GM23248 (cell line): ENCODE measurements at regions not wholly inside any gene's neighbourhood (a gene's known extent, or its start where the extent isn't known, plus 50 kb on each side); places are given as distances from the start of the nearest gene placed in this dataset.

Source experiments
- DNase-seq: peaks from one replicate; pipeline ENCODE4 v3.0.0-alpha.2; 2015
- H2AFZ ChIP-seq: fragments of 200-600 bp; sonication (generic); 2 replicates; pipeline ENCODE4 v1.6.1; 2016; ENCODE audit warnings: antibody characterized with exemption
- H3F3A ChIP-seq: fragments of 200-600 bp; sonication (generic); 2 replicates; pipeline ENCODE4 v1.6.1; 2016; ENCODE audit warnings: mild to moderate bottlenecking, antibody characterized with exemption, mixed run types; ENCODE audit not compliant: insufficient read depth
- H3K27ac ChIP-seq: fragments of 200-600 bp; sonication (generic); 2 replicates; pipeline ENCODE4 v1.5.1; 2016; ENCODE audit warnings: mild to moderate bottlenecking
- H3K27me3 ChIP-seq: fragments of 200-600 bp; sonication (generic); replicated peaks from 2 replicates; pipeline ENCODE4 v1.6.1; 2016; ENCODE audit warnings: mild to moderate bottlenecking; ENCODE audit not compliant: insufficient read depth
- H3K36me3 ChIP-seq: fragments of 200-600 bp; sonication (generic); 2 replicates; pipeline ENCODE4 v1.6.1; 2016; ENCODE audit warnings: low read depth, mild to moderate bottlenecking
- H3K4me1 ChIP-seq: fragments of 200-600 bp; sonication (generic); 2 replicates; pipeline ENCODE4 v1.6.1; 2016; ENCODE audit warnings: mild to moderate bottlenecking; ENCODE audit not compliant: insufficient read depth
- H3K4me2 ChIP-seq: fragments of 200-600 bp; sonication (generic); one replicate; pipeline ENCODE4 v1.6.1; 2016; ENCODE audit warnings: mild to moderate bottlenecking; ENCODE audit not compliant: unreplicated experiment
- H3K4me3 ChIP-seq: fragments of 200-600 bp; sonication (generic); 2 replicates; pipeline ENCODE4 v1.5.1; 2016; ENCODE audit warnings: mild to moderate bottlenecking
- H3K79me2 ChIP-seq: fragments of 200-600 bp; sonication (generic); 2 replicates; pipeline ENCODE4 v1.6.1; 2016; ENCODE audit warnings: mild to moderate bottlenecking; ENCODE audit not compliant: insufficient read depth
- H3K9ac ChIP-seq: fragments of 200-600 bp; sonication (generic); 2 replicates; pipeline ENCODE4 v1.6.1; 2016; ENCODE audit warnings: mild to moderate bottlenecking
- H3K9me2 ChIP-seq: fragments of 200-600 bp; sonication (generic); 2 replicates; pipeline ENCODE4 v1.6.1; 2016; ENCODE audit warnings: mixed run types, mild to moderate bottlenecking, moderate library complexity; ENCODE audit not compliant: insufficient read depth
- H3K9me3 ChIP-seq: fragments of 200-600 bp; sonication (generic); one replicate; pipeline ENCODE4 v1.6.1; 2017; ENCODE audit warnings: low read depth
- H4K20me1 ChIP-seq: fragments of 200-600 bp; sonication (generic); 2 replicates; pipeline ENCODE4 v1.6.0; 2016; ENCODE audit not compliant: insufficient read depth
- EZH2 ChIP-seq: fragments of 200-600 bp; sonication (generic); IDR thresholded peaks from 2 replicates; pipeline ENCODE4 v1.6.1; 2018; ENCODE audit warnings: antibody characterized with exemption, mild to moderate bottlenecking; ENCODE audit not compliant: insufficient read depth, poor library complexity, severe bottlenecking
- EZH2phosphoT487 ChIP-seq: fragments of 200-600 bp; sonication (generic); IDR thresholded peaks from 2 replicates; pipeline ENCODE4 v1.6.1; 2018; ENCODE audit warnings: antibody characterized with exemption, moderate library complexity, mild to moderate bottlenecking, low read depth; ENCODE audit not compliant: insufficient read depth
- WGBS, 2 experiments: methylation state at CpG; one replicate each; pipeline ENCODE4 v1.1.6; 2015 to 2017; ENCODE audit warnings: low lambda C conversion rate in 2 of 2, low coverage in 1 of 2; ENCODE audit errors: missing lambda C conversion rate in 2 of 2; 5-methylcytosine and 5-hydroxymethylcytosine counted together
- in situ Hi-C: fragments of 300-500 bp; cut with MboI; formaldehyde crosslinking; loops from 2 replicates; pipeline ENCODE4 v1.15.0; 2020

- Histone ChIP-seq H3K9me2 (no peaks in the 10 kb centered on the region), H2AFZ (no peak overlapping the region), H3K9ac (no peak overlapping the region), H3K4me1 (no peaks in the 10 kb centered on the region), H3K4me2 (no peak overlapping the region), H3K4me3 (no peak overlapping the region), H3K27ac (no peak overlapping the region), H3K27me3 (no peaks in the 10 kb centered on the region), H3K36me3 (no peaks in the 10 kb centered on the region), H4K20me1 (no peaks in the 10 kb centered on the region), H3K9me3 (no peaks in the 10 kb centered on the region), H3F3A (no peaks in the 10 kb centered on the region), H3K79me2 (no peaks in the 10 kb centered on the region)
- WGBS, 2 experiments, result 72 to 75% methylated on average over 2 of the region's 2 CpGs
- no peak for DNase-seq
- in situ Hi-C loops, result loop anchor here (25.0 kb wide), 1 partner anchor 721 kb away; no protein-coding TSS in a partner anchor
- TF ChIP-seq EZH2 (no peak), EZH2phosphoT487 (no peak)
Observed at GRCh38 chr3:99041747-99042146, 140.3 kb upstream of the DCBLD2 start.

GRCh38 chr3:99031778-99032177 is 130.3 kb upstream of the DCBLD2 start:
- H3K4me2 ChIP-seq, result no peak overlapping the region
- H3K4me3 ChIP-seq, result no peak overlapping the region
- no peak overlapping the region for H2AFZ ChIP-seq
- H3K9me2 ChIP-seq, result no peaks in the 10 kb centered on the region
- 53 to 59% methylated on average over 4 of the region's 4 CpGs for WGBS, 2 experiments
- no peaks in the 10 kb centered on the region for H3K4me1 ChIP-seq
- H4K20me1 ChIP-seq, result no peaks in the 10 kb centered on the region
- in situ Hi-C loops, result loop anchor here (25.0 kb wide), 1 partner anchor 731 kb away; no protein-coding TSS in a partner anchor
- no peak for DNase-seq
- H3K27ac ChIP-seq, result no peak overlapping the region
- no peaks in the 10 kb centered on the region for H3K79me2 ChIP-seq
- TF ChIP-seq EZH2phosphoT487 (no peak), EZH2 (no peak)
- peaks cover 4% of the 10 kb centered on the region; the same call in 1 of the 2 replicates for H3K36me3 ChIP-seq
- no peak overlapping the region for H3K9ac ChIP-seq
- no peaks in the 10 kb centered on the region for H3F3A ChIP-seq
- H3K27me3 ChIP-seq, result no peaks in the 10 kb centered on the region
- peaks cover 9% of the 10 kb centered on the region for H3K9me3 ChIP-seq

- H3K79me2 ChIP-seq, result no peaks in the 10 kb centered on the region
- no peak overlapping the region for H3K4me3 ChIP-seq
- H4K20me1 ChIP-seq, result no peaks in the 10 kb centered on the region
- no peak overlapping the region for H3K27ac ChIP-seq
- no peaks in the 10 kb centered on the region for H3F3A ChIP-seq
- H3K9me3 ChIP-seq, result peaks cover 9% of the 10 kb centered on the region
- H3K9ac ChIP-seq, result no peak overlapping the region
- H3K36me3 ChIP-seq, result peaks cover 4% of the 10 kb centered on the region; the same call in 1 of the 2 replicates
- 36 to 45% methylated on average over 2 of the region's 2 CpGs for WGBS, 2 experiments
- H3K4me2 ChIP-seq, result no peak overlapping the region
- H3K27me3 ChIP-seq, result no peaks in the 10 kb centered on the region
- in situ Hi-C loops, result loop anchor here (10.0 kb wide), 1 partner anchor 151 kb away; no protein-coding TSS in a partner anchor
- no peak for TF ChIP-seq EZH2
- 0 out of 2 replicates have a peak, but pooled peaks cover 3% of the 10 kb centered on the region for H3K4me1 ChIP-seq
- H3K9me2 ChIP-seq, result no peaks in the 10 kb centered on the region
- peak; percentile 75 for DNase-seq
- H2AFZ ChIP-seq, result no peak overlapping the region
Observed at GRCh38 chr3:99023590-99024192, 122.2 kb upstream of the DCBLD2 start.

GRCh38 chr3:99021466-99021865 is 120.0 kb upstream of the DCBLD2 start:
- Histone ChIP-seq H3K9ac (no peak overlapping the region), H3K36me3 (no peaks in the 10 kb centered on the region), H3K9me3 (no peaks in the 10 kb centered on the region), H3K27me3 (no peaks in the 10 kb centered on the region), H3K4me2 (no peak overlapping the region), H3K9me2 (no peaks in the 10 kb centered on the region), H3K79me2 (no peaks in the 10 kb centered on the region), H3F3A (no peaks in the 10 kb centered on the region), H4K20me1 (no peaks in the 10 kb centered on the region), H3K27ac (no peak overlapping the region), H3K4me3 (no peak overlapping the region), H3K4me1 (0 out of 2 replicates have a peak, but pooled peaks cover 3% of the 10 kb centered on the region), H2AFZ (no peak overlapping the region)
- DNase-seq, result no peak
- 100% methylated on average over 1 of the region's 1 CpG for WGBS, 2 experiments
- TF ChIP-seq EZH2phosphoT487 (no peak), EZH2 (no peak)
- in situ Hi-C loops, result loop anchor here (10.0 kb wide), 1 partner anchor 153 kb away; no protein-coding TSS in a partner anchor

DNA sequence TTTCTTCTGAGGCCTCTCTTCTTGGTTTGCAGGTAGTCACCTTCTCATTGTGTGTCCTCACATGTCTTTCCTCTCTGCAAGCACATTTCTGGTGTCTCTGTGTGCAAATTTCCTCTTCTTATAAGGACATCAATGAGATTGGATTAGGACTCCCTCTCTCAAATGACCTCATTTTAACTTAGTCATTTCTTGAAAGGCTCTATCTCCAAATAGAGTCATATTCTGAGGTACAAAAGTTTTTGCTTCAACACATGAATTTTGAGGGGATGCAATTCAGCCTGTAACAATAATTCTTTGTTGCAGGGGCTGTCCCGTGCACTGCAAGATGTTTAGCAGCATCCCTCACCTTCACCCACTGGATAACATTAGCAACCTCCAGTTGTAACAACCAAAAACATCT is 115.0 kb upstream of the DCBLD2 start:
- Histone ChIP-seq H3K9me3 (no peaks in the 10 kb centered on the region), H3K4me1 (no peaks in the 10 kb centered on the region), H3K9me2 (no peaks in the 10 kb centered on the region), H3K27me3 (no peaks in the 10 kb centered on the region), H4K20me1 (no peaks in the 10 kb centered on the region), H3K79me2 (no peaks in the 10 kb centered on the region), H3K9ac (no peak overlapping the region), H2AFZ (no peak overlapping the region), H3K27ac (no peak overlapping the region), H3K4me3 (no peak overlapping the region), H3F3A (no peaks in the 10 kb centered on the region), H3K4me2 (no peak overlapping the region), H3K36me3 (no peaks in the 10 kb centered on the region)
- no peak for TF ChIP-seq EZH2phosphoT487
- in situ Hi-C loops, result no loop called here
- WGBS, 2 experiments, result 78 to 80% methylated on average over 1 of the region's 1 CpG
- DNase-seq, result no peak
